GM21723 (cell line): ENCODE measurements at regions not wholly inside any gene's neighbourhood (a gene's known extent, or its start where the extent isn't known, plus 50 kb on each side); places are given as distances from the start of the nearest gene placed in this dataset.
"Not testable (repeated sequence)": the region's sequence is repeated elsewhere in the genome, so short reads cannot be mapped to it uniquely, and the experiment has no call there.

Source experiments
- ATAC-seq: cut with Tn5 transposase; IDR thresholded peaks from one replicate; pipeline ENCODE4 v1.9.1; 2021; ENCODE audit warnings: mild to moderate bottlenecking, moderate library complexity; ENCODE audit not compliant: unreplicated experiment

DNA sequence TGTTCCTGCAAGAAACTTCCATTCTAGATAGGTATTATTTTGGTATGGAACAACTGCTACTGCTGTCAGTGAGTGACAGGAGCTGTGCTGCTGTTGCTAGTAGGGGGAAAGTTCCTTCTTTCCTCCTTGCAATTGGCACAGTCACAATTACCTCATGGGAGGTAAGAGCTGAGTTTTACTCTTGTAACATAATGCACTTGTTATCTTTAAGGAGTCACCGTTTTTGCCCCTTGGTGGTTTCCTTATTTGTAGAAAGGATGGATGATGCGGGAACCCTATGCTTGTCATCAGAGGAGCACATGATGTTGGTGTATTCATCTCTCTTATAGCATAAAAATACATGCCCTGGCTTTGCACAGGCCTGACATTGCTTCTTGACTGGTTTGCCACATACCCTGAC lies 234.7 kb upstream of the NPY start:
- ATAC-seq: no peak

DNA sequence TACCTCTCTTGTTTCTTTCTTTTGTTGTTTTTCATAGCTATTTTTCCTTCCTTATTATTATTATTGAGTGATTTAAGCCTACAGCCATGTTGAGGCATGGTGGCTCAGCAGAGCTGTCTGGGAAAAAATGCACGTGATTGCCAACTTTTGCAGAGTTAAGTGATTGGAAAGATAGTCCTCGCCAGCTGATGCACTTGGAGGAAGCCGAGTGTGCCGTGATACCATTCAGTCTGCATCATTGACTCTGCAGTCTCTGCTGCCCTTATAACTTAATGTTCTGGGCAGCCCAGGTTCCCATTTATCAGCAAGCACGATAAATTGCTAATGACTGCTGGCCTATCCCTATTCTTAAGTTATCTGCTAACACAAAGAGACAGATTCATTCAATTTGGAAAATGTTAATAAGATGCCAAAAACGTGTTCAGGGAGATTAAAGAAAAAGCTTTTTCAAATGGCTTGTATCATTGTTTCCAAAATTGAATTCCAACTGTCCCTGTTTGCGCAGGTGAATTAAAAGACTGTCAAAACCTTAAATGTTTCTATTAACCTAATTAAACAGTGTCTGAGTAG lies 232.9 kb upstream of the NPY start:
- ATAC-seq: no peak

DNA sequence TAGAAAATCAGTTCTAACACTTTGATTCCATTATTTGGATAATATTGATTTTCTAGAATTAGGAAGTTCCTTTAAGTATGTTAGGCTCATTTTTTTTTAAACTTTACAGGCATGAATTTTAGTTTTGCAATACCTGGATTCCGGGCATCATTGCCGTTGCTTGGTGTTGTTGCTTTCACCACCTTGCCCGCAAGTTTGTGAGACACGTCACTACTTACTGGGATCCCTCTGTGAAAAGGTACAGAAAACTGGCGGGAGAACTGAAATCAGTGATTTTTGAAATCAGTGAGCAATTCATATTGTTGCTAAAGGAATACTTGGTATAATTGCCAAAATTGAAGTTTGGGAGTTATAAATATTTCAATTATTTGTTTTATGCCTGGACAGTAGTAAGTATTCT lies 232.3 kb upstream of the NPY start:
- ATAC-seq: no peak

DNA sequence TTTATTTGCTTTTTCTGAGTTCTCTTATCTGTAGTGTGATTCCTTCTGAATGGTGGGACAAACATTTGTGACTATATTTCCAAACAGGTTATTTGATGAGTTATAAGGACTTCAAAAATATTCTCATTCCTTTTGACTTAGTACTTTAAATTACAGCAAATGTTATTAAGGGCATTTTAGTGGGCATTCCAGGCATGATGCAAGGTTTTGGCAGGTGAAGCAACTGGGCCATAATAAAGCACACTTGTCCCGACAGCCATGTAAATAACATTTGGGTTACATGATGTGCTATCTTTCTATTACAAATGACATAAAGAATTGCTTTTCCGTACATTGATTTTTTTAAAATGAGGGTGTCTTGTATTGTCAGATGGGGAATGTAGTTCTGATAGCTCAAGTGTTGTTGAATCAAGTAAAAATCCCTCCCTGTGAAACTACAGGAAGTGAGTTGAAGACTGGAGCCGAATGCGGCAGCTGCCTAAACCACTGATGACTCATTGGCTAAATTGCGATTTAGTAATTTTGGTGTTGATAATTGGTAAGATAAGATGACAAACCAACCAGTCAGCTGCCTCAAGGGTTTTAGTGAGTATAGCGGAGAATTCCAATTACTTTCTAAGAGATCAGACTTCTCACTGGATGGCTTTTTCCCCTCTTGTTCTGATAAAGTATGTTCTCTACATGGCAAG lies 231.3 kb upstream of the NPY start:
- no peak for ATAC-seq

DNA sequence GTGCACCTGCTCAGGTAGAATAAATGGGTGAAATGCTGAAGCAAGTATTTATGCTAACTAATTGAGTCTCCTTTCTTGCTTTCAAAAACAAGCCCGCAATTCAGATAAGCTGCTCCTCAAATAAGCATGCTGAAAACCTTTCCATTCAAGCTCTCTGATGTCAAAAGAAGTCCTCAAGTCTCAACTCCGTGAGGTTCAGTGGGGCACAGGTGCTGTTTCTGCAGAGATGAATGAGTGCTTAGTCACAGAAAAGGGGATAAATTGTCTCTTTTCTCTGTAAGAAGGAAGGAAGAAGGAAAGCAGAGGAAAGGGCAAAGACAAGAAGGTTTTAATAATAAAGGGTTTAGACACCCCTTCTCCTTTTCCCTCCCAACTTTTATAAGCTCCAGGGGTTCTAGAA lies 229.8 kb upstream of the NPY start:
- ATAC-seq: no peak

DNA sequence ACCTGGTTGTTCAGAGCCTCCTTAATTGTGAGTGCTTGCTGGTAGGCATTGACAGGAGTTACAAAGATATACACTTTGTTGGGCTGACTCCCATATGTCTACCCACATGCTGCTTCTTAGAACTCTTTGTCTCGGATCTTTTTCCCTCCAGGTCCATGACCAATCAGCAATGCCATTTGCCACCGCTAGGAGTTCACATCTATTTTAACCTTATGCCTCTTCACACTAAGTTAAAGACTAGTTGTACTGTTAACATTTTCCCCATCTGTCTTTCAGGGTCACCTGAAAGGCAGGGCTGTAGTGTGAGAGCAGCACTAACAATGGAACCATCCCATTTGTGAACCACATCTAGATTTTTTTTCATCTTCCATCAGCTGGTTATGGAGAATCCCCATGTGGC lies 226.7 kb upstream of the NPY start:
- no peak for ATAC-seq

DNA sequence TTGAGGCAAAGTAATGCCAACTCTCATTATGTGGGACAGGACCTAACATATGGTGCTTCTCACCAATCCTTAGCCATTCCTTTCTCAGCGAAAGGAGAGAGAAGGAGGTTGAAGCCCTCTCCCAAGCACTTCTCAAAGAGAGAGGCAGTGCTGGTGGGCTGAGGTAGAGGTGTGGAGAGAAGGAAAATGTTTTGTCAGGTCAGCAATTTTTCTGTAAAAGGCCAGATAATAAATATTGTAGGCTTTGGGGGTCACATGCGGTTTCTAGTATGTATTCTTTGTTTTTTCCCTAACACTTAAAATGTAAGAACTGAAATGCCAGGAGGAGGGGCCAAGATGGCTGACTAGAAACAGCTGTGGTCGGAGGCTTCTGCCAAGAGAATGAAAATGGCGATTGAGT lies 225.0 kb upstream of the NPY start:
- no peak for ATAC-seq

DNA sequence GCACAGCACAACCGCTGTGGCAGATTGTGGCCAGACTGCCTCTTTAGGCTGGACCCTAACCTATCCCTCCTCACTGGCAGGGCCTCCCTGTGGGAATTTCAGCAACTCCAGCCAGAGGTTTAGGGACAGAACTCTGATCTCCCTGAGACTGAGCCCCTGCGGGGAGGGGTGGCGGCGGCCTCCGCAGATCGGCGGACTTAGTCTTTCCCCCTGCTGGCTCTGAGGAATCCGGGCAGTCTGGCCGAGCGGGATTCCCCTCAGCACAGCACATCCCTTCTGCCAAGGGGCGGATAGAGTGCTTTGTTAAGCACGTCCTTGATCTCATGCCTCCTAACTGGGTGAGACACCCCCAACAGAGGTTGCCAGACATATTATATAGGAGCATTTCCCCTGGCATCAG lies 224.2 kb upstream of the NPY start:
- ATAC-seq: no peak

DNA sequence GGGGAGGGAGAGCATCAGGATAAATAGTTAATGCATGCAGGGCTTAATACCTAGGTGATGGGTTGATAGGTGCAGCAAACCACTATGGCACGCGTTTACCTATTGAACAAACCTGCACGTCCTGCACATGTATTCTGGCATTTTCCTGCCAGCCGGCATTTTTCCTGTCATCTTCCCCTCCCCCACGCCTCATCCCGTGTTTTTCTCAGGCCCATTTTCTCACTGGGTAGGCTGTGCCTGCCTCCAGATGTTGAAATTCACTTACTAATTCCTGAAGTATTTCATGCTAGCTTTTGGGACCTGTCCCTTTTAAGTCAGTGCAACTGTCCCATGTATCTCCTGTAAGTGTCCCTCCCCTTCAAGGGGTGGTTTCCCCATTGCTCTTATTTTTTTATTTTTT lies 220.3 kb upstream of the NPY start:
- ATAC-seq: no peak

DNA sequence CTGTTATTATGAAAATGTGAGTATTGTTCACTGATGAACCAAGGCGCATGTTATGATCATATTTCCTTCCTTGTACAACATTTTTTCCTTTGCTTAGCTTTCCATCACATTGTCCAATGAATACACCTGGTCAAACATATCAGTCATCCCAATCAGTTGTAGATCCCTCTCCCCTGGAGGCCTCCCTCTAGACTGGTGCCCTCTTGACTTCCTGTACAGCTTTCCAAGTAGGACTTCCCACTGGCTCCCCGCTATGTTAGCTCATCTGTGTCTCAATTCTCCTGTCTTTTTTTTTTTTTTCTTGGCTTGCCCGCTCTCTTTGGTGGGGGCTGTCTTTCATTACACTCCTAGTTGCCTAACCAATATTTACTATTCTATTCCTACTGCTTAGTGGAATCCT lies 214.2 kb upstream of the NPY start:
- ATAC-seq: no peak

DNA sequence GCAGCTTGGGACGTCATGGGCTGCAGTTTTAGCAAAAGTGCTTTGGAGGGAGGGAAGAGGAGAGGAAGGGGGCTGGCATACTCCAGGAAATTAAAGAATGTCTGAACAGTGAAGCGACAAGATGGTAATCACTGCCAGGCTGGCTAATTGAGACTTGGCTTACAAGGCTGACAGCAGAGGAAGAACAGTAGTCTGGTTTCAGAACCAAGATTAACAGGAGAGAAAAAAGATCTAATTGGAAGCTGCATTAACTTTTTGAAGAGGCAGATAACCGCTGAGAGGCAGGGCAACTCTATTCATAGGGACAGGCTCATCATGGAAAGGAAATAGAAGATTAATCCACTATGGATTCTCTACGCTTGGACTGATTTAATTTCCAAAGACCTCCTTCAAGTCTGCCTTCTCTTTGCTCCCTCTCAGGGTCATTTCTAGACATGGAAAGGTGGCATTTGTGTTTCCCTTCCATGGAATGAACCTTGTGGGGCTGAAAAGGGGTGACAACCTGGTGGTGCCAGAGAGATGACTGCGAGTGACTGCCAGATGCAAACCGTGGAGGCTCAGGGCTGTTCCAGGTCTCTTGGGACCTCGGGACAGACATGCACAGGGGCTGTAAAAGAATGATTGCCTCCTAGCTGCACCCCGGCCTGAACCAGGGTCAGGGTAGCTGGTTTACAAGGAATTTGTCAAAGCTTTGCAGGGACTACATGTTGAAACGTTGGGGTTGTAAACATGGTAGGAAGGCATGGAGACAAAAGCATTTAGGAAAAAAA lies 210.2 kb upstream of the NPY start:
- no peak for ATAC-seq

DNA sequence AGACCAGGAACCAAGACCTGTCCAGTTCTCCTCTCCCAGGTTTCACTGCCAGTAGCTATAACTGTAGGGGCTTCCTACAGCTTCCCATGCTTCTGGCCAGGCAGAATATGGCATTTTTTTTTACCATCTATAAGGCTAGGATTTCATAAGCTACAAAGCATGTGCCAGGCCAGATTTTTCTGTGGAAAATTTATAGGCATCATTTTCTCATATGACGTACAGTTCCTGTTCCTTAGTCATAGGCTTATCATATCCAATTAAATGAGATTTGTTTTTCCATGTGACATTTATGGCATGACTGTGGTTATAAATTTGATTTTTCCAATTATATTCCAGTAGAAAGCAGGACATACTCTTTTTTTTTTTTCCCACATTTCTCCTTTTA lies 208.6 kb upstream of the NPY start:
- peak; percentile 10 for ATAC-seq

DNA sequence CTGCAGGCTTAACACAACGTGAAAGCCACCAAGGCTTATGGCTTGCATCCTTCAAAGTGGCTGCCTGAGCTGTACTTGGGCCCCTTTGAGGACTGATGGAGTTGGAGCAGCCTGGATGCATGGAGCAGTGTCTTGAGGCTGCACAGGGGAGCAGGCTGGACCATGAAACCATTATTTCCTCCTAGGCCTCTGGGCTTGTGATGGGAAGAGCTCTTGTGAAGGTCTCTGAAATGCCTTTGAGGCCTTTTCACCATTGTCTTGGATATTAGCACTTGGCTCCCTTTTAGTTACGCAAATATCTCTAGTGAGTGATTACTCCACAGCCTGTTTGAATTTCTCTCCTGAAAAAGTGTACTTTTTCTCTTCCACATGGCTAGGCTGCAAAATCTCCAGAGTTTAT lies 201.2 kb upstream of the NPY start:
- no peak for ATAC-seq

DNA sequence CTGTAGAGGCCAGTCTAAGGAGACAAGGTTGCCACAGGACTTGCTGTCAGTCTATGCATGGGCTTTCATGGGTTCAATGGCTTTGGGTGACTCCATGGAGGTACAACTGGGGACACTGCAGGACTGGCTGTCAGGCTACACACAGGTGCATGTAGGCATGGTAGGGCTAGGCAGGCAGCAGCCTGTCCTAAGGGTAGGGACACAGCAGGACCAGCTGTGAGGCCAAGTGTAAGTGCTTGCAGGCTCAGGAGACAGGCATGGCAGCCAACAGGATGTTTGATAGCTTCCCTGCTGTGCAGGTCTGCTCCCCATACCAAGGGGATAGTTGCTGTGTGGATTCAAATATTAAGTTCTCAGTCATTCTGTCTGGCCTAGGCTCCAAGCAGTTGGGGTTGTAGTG lies 181.0 kb upstream of the NPY start:
- no peak for ATAC-seq

DNA sequence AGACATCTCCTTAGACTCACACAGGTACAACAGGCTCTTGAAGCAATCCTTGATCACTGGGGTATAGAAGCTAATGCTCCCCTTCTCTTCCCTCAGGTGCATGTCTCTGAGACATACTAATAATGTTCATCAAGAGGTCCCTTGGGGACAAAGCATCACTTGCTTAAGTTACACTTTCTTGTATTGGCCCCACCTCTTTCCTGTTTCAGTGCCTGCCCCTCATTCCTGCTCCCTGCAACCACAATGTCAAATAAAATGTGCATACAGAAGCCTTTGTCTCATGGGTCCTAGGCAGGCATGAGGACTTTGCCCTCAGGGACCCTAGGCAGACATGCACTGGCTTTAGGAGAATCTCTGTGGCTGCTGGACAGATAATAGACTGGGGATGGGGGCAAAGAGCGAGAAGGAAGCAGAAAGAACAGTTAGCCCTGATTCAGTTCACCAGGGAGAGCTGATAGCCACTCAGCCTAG lies 175.0 kb upstream of the NPY start:
- ATAC-seq: peak; percentile 84

DNA sequence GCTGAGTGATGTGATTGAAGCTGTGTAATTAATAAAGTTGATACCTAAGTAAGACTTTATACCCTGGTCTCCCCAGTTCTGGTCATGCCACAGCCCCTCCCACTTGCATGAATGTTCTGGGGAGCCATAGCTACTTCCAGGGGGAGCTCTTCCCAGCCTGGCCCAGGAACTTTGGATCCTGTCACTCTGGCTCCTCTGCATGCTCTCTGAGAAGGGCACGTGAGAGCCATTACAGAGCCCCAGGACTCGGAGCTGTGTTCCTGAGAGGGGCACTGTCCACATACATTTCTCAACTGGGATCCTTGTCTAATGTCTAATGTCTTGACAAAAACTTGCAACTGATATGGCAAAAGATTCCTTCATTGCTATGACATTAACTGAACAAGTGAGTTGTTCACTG lies 173.9 kb upstream of the NPY start:
- no peak for ATAC-seq

DNA sequence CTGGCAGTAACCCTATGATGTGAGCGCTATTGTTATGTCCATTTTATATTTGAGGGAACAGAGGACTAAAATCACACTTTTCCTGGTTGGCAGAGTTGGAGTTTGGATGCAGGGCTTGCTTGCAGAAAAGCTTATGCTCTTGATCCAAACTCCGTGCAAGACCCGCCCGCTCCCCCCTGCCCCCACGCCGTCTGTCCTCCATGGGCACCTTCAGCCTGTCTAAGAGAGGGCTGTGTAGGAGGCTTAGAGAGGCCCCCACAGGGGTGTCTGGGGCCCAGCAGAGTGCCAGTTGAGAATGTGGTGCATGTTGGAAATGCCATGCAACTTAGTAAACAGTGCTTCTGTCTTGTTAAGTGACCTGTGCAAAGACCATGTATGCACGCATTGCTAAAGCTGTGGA lies 170.5 kb upstream of the NPY start:
- no peak for ATAC-seq

DNA sequence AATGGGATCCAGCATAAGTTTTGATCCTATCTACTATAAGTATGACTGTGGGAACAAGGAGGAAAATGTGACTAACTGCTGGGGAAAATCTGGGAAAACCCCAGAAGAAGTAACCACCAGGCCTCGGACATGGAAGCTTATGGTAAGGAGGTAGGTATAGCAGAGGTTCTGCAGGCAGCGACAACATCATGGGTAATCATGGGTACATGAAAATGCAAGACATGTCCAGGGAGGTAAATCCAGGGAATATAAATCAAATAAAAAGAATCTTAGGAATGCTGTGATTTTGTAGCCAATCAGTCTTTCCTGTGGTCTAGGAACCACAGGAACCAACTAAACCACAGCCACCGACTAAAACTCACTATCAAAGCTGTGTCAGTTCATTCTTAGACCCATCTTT lies 168.3 kb upstream of the NPY start:
- no peak for ATAC-seq

DNA sequence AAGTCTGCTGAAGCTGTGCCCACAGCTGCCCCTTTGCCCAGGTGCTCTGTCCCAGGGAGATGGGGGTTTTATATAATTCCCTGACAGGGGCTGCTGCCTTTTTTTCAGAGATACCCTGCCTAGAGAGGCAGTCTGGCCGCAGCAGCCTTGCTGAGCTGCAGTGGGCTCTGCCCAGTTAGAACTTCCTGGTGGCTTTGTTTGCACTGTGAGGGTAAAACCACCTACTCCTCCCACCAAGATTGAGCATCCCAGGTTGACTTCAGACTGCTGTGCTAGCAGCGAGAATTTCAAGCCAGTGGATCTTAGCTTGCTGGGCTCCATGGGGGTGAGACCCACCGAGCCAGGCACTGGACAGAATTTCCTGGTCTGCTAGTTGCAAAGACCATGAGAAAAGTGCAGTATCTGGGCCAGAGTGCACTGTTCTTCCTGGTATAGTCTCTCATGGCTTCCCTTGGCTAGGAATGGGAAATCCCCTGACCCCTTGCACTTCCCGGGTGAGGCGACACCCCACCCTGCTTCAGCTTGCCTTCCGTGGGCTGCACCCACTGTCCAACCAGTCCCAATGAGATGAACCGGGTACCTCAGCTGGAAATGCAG lies 166.0 kb upstream of the NPY start:
- ATAC-seq: not testable (repeated sequence)

DNA sequence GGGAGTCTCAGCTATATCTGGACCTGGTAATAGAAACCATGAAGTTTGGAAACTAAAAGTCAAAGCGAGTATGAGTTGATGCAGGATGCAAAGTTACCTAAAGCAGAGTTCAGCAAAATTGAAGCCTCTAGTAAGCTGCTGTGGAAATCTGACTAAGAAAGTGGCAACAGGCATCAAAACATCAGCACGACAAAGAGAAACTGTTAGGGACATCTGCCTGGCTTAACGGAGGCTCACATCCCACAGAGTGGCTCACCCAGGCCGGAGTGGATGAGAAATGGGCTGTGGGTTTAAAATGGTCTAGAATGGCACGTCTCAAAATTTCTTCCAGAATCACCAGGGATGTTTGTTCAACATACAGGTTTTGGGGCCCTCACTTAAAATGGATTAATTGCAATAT lies 164.1 kb upstream of the NPY start:
- ATAC-seq: no peak

DNA sequence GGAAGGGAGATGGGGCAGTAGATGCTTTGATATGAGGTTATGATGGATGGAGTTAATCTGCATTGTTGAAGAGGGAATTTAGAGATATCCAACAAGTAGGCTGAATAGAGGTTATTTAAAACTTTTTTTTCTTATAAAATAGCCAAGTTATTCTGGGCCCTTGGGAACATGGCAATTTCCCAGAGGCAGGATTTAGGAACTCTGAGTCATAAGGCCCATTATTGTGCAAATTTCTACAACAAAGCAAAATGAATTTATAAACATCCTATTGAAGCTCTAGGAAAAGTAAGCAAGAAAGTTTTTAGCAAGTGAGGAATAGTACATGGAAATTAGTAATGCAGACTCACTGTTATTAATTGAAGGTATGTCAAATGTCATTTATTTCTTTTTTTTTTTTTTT lies 160.9 kb upstream of the NPY start:
- ATAC-seq: no peak

DNA sequence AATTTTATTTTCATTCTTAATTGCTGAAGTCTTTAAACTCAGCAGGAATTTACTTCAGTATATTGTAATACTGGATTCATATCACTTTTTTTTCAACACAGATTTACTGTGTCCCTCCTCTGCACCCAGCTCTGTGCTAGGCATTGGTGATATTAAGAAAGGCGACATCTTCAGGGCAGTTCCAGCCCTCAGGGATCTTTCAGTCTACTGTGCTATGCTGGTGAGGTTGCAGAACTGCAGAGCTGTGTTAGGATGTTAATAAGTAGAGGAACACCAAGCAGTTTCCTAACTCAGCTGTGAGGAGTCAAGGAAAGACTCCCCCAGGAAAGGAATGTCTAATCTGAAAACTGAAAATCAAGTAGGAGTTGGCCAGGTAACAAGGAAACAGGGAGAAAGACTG lies 158.2 kb upstream of the NPY start:
- no peak for ATAC-seq
